GM19395 (cell line): ENCODE measurements at regions not wholly inside any gene's neighbourhood (a gene's known extent, or its start where the extent isn't known, plus 50 kb on each side); places are given as distances from the start of the nearest gene placed in this dataset.

Experiments used
- ATAC-seq: cut with Tn5 transposase; IDR thresholded peaks from one replicate; pipeline ENCODE4 v1.9.1; 2021; ENCODE audit warnings: mild to moderate bottlenecking, moderate library complexity; ENCODE audit not compliant: unreplicated experiment

- ATAC-seq: no peak
Observed at GRCh38 chr11:15723966-15724365, 609.2 kb downstream of the INSC start.

GRCh38 chr11:15724601-15725000, 609.9 kb downstream of the INSC start:
- no peak for ATAC-seq

GRCh38 chr11:15725246-15725645, 610.5 kb downstream of the INSC start:
- ATAC-seq: no peak

GRCh38 chr11:15726221-15726746, 611.6 kb downstream of the INSC start:
- ATAC-seq: no peak

GRCh38 chr11:15726893-15727519, 612.3 kb downstream of the INSC start:
- ATAC-seq: no peak

GRCh38 chr11:15727520-15727914, 612.8 kb downstream of the INSC start:
- ATAC-seq: no peak

GRCh38 chr11:15728207-15728606, 613.5 kb downstream of the INSC start:
- no peak for ATAC-seq

GRCh38 chr11:15730263-15730994, 615.7 kb downstream of the INSC start:
- ATAC-seq: no peak

GRCh38 chr11:15730995-15731385, 616.3 kb downstream of the INSC start:
- no peak for ATAC-seq

- ATAC-seq: no peak
Observed at GRCh38 chr11:15735706-15736105, 620.6 kb downstream of the SOX6 start.

- no peak for ATAC-seq
Observed at GRCh38 chr11:15737320-15737719, 619.0 kb downstream of the SOX6 start.

GRCh38 chr11:15738931-15739330, 617.4 kb downstream of the SOX6 start:
- ATAC-seq: no peak

- ATAC-seq: no peak
Observed at GRCh38 chr11:15742626-15743519, 613.5 kb downstream of the SOX6 start.

GRCh38 chr11:15744693-15745092, 611.7 kb downstream of the SOX6 start:
- no peak for ATAC-seq

- no peak for ATAC-seq
Observed at GRCh38 chr11:15745266-15745665, 611.1 kb downstream of the SOX6 start.

GRCh38 chr11:15747671-15748070, 608.7 kb downstream of the SOX6 start:
- no peak for ATAC-seq

- ATAC-seq: no peak
Observed at GRCh38 chr11:15748132-15748531, 608.2 kb downstream of the SOX6 start.

GRCh38 chr11:15748741-15749140, 607.6 kb downstream of the SOX6 start:
- no peak for ATAC-seq

GRCh38 chr11:15750535-15751308, 605.6 kb downstream of the SOX6 start:
- no peak for ATAC-seq

- no peak for ATAC-seq
Observed at GRCh38 chr11:15754221-15754620, 602.1 kb downstream of the SOX6 start.
